CD14-positive monocyte (primary cell): ENCODE measurements at regions not wholly inside any gene's neighbourhood (a gene's known extent, or its start where the extent isn't known, plus 50 kb on each side); places are given as distances from the start of the nearest gene placed in this dataset.

Experiments used
- DNase-seq, 3 donors: peaks; one replicate each; pipeline ENCODE4 v3.0.0-alpha.2; 2011 to 2022
- H2AFZ ChIP-seq: 2 replicates; pipeline ENCODE4 v1.6.0; 2012; ENCODE audit warnings: mild to moderate bottlenecking, low read depth, low read length, inconsistent platforms; ENCODE audit not compliant: insufficient read depth, poor library complexity, severe bottlenecking
- H3K27ac ChIP-seq, 2 donors: 1 replicate in 1 of 2; 2 replicates in 1 of 2; pipeline ENCODE4 v1.5.1; 2012 to 2013; ENCODE audit warnings: low read length in 2 of 2, control low read depth in 1 of 2, inconsistent platforms in 1 of 2, low read depth in 1 of 2, mild to moderate bottlenecking in 1 of 2
- H3K27me3 ChIP-seq, 2 donors: one replicate each; pipeline versions ENCODE4 v1.6.0 to v1.6.1; 2011 to 2013; ENCODE audit warnings: low read length in 2 of 2; ENCODE audit not compliant: control insufficient read depth in 2 of 2, insufficient read depth in 2 of 2
- H3K36me3 ChIP-seq, 2 donors: replicated peaks in 1 of 2; 1 replicate in 1 of 2; 2 replicates in 1 of 2; pipeline versions ENCODE4 v1.5.1 to v1.6.1; 2012 to 2013; ENCODE audit warnings: low read length in 2 of 2, control low read depth in 1 of 2, inconsistent platforms in 1 of 2, mild to moderate bottlenecking in 1 of 2; ENCODE audit not compliant: insufficient read depth in 2 of 2, control insufficient read depth in 1 of 2
- H3K4me1 ChIP-seq, 2 donors: 1 replicate in 1 of 2; 2 replicates in 1 of 2; pipeline versions ENCODE4 v1.5.1 to v1.6.1; 2012 to 2013; ENCODE audit warnings: low read length in 2 of 2, control low read depth in 1 of 2, inconsistent platforms in 1 of 2, mild to moderate bottlenecking in 1 of 2, moderate library complexity in 1 of 2; ENCODE audit not compliant: insufficient read depth in 2 of 2, control insufficient read depth in 1 of 2
- H3K4me2 ChIP-seq: replicated peaks from 2 replicates; pipeline ENCODE3; 2012; ENCODE audit warnings: low read length, moderate library complexity, mild to moderate bottlenecking; ENCODE audit not compliant: poor library complexity, severe bottlenecking; ENCODE audit errors: extremely low read depth
- H3K4me3 ChIP-seq, 3 experiments: fragments of 200-600 bp in 1 of 3; sonication (generic) in 1 of 3; replicated peaks in 1 of 3; 1 replicate in 2 of 3; 2 replicates in 1 of 3; pipeline ENCODE4 v1.5.1; 2011 to 2013; ENCODE audit warnings: low read length in 3 of 3, mild to moderate bottlenecking in 3 of 3, control low read depth in 2 of 3, low read depth in 2 of 3, inconsistent platforms in 1 of 3, moderate library complexity in 1 of 3
- H3K79me2 ChIP-seq: 2 replicates; pipeline ENCODE4 v1.6.0; 2012; ENCODE audit warnings: mild to moderate bottlenecking, control low read depth, inconsistent platforms, low read length, moderate library complexity; ENCODE audit not compliant: insufficient read depth
- H3K9ac ChIP-seq: 2 replicates; pipeline ENCODE4 v1.6.0; 2017; ENCODE audit warnings: low read length, mild to moderate bottlenecking; ENCODE audit not compliant: insufficient read depth, poor library complexity, severe bottlenecking
- H3K9me3 ChIP-seq, 2 donors: replicated peaks in 1 of 2; 1 replicate in 1 of 2; 2 replicates in 1 of 2; pipeline versions ENCODE4 v1.5.1 to v1.6.1; 2012 to 2013; ENCODE audit warnings: low read length in 2 of 2, control low read depth in 1 of 2; ENCODE audit not compliant: control insufficient read depth in 1 of 2, insufficient read depth in 1 of 2
- H4K20me1 ChIP-seq: 2 replicates; pipeline ENCODE4 v1.6.0; 2012; ENCODE audit warnings: mild to moderate bottlenecking, low read length, control low read depth, moderate library complexity; ENCODE audit not compliant: insufficient read depth
- H3K27ac Mint-ChIP-seq, 7 donors: one replicate each; pipeline ENCODE4 v1.8.0; 2020; ENCODE audit warnings: mild to moderate bottlenecking in 7 of 7, mixed read lengths in 7 of 7, moderate library complexity in 6 of 7, inconsistent platforms in 2 of 7
- H3K27me3 Mint-ChIP-seq, 3 donors: one replicate each; pipeline ENCODE4 v1.8.0; 2021 to 2022; ENCODE audit warnings: low read depth in 3 of 3, mild to moderate bottlenecking in 3 of 3, mixed read lengths in 3 of 3, moderate library complexity in 3 of 3, inconsistent platforms in 1 of 3
- H3K36me3 Mint-ChIP-seq, 2 donors: one replicate each; pipeline ENCODE4 v1.8.0; 2020; ENCODE audit warnings: mixed read lengths in 2 of 2, inconsistent platforms in 1 of 2, mild to moderate bottlenecking in 1 of 2
- H3K4me1 Mint-ChIP-seq: one replicate; pipeline ENCODE4 v1.8.0; 2020; ENCODE audit warnings: mild to moderate bottlenecking, mixed read lengths
- H3K4me3 Mint-ChIP-seq, 2 donors: one replicate each; pipeline ENCODE4 v1.8.0; 2020; ENCODE audit warnings: mild to moderate bottlenecking in 2 of 2, mixed read lengths in 2 of 2, moderate library complexity in 1 of 2
- H3K9me3 Mint-ChIP-seq, 7 donors: one replicate each; pipeline ENCODE4 v1.8.0; 2020 to 2022; ENCODE audit warnings: mixed read lengths in 7 of 7, mild to moderate bottlenecking in 6 of 7, moderate library complexity in 6 of 7, inconsistent platforms in 2 of 7
- whole genome bisulfite sequencing: methylation state at CpG from one replicate; pipeline ENCODE4 v1.1.5; 2013; ENCODE audit warnings: missing lambda C conversion rate; ENCODE audit not compliant: insufficient coverage; 5-methylcytosine and 5-hydroxymethylcytosine counted together
- intact Hi-C, 2 donors: fragments of 100-400 bp; cut with micrococcal nuclease; formaldehyde crosslinking; loops; one replicate each; pipeline versions ENCODE4 v1.15.0 to v1.15.1; 2023
- TF ChIP-seq, protein P1 (sequence below): fragments of 200-600 bp; IDR thresholded peaks from one replicate; pipeline ENCODE4 v1.8.0; 2022; ENCODE audit warnings: antibody characterized with exemption, mild to moderate bottlenecking

GRCh38 chr2:176562359-176563078, 293.3 kb downstream of the MTX2 start:
- Histone ChIP-seq H3K9me3 (no peaks in the 10 kb centered on the region), H3K4me3 (no peak overlapping the region), H3K9ac (no peak overlapping the region), H2AFZ (no peak overlapping the region), H4K20me1 (no peaks in the 10 kb centered on the region), H3K79me2 (no peaks in the 10 kb centered on the region), H3K4me1 (no peaks in the 10 kb centered on the region), H3K27me3 (peaks cover 7 to 15% of the 10 kb centered on the region in 2 donors), H3K27ac (no peak overlapping the region), H3K36me3 (no peaks in the 10 kb centered on the region), H3K4me2 (no peak overlapping the region)
- intact Hi-C loops, result no loop called here
- H3K4me3 Mint-ChIP-seq, result no peak overlapping the region
- H3K27ac Mint-ChIP-seq, result no peak overlapping the region
- no peak for DNase-seq
- H3K4me1 Mint-ChIP-seq, result no peaks in the 10 kb centered on the region
- H3K9me3 Mint-ChIP-seq, result peaks cover 0 to 2% (median 0%) of the 10 kb centered on the region in 7 donors
- TF ChIP-seq, protein P1, sequence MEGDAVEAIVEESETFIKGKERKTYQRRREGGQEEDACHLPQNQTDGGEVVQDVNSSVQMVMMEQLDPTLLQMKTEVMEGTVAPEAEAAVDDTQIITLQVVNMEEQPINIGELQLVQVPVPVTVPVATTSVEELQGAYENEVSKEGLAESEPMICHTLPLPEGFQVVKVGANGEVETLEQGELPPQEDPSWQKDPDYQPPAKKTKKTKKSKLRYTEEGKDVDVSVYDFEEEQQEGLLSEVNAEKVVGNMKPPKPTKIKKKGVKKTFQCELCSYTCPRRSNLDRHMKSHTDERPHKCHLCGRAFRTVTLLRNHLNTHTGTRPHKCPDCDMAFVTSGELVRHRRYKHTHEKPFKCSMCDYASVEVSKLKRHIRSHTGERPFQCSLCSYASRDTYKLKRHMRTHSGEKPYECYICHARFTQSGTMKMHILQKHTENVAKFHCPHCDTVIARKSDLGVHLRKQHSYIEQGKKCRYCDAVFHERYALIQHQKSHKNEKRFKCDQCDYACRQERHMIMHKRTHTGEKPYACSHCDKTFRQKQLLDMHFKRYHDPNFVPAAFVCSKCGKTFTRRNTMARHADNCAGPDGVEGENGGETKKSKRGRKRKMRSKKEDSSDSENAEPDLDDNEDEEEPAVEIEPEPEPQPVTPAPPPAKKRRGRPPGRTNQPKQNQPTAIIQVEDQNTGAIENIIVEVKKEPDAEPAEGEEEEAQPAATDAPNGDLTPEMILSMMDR, result no peak
- WGBS, result 90% methylated on average over 3 of the region's 4 CpGs
- H3K27me3 Mint-ChIP-seq, result peaks cover 14 to 34% (median 17%) of the 10 kb centered on the region in 3 donors
- no peaks in the 10 kb centered on the region for H3K36me3 Mint-ChIP-seq

- Histone ChIP-seq H3K36me3 (no peaks in the 10 kb centered on the region), H3K27ac (no peak overlapping the region), H3K4me2 (no peak overlapping the region), H3K79me2 (no peaks in the 10 kb centered on the region), H4K20me1 (no peaks in the 10 kb centered on the region), H3K4me3 (no peak overlapping the region), H3K4me1 (no peaks in the 10 kb centered on the region), H3K9ac (no peak overlapping the region), H2AFZ (no peak overlapping the region), H3K27me3 (peaks cover 3 to 4% of the 10 kb centered on the region in 2 donors), H3K9me3 (no peaks in the 10 kb centered on the region)
- Mint-ChIP-seq H3K27ac (no peak overlapping the region), H3K27me3 (peaks cover 4 to 19% (median 11%) of the 10 kb centered on the region in 3 donors), H3K36me3 (no peaks in the 10 kb centered on the region), H3K4me1 (no peaks in the 10 kb centered on the region), H3K9me3 (peaks cover 0 to 2% (median 0%) of the 10 kb centered on the region in 7 donors), H3K4me3 (peak overlapping the region in 1 of 2 donors; percentile 5)
- DNase-seq, result no peak
- TF ChIP-seq, protein P1, result no peak
- intact Hi-C loops, result no loop called here
- WGBS, result 73% methylated on average over 12 of the region's 18 CpGs
Measured at GRCh38 chr2:176565641-176566323, 296.5 kb downstream of the MTX2 start.
